Eye (tissue), 1 donor: ENCODE measurements at regions not wholly inside any gene's neighbourhood (a gene's known extent, or its start where the extent isn't known, plus 50 kb on each side); places are given as distances from the start of the nearest gene placed in this dataset.

Experiments
- DNase-seq: peaks from one replicate; pipeline ENCODE4 v3.0.0-alpha.2; 2015

- DNase-seq = no peak
Observed at GRCh38 chr13:47503475-47503874, 497.6 kb downstream of the SUCLA2 start.

GRCh38 chr13:47502166-47502565, 498.9 kb downstream of the SUCLA2 start:
- DNase-seq = peak; percentile 75

GRCh38 chr13:47499358-47500150, 501.5 kb downstream of the SUCLA2 start:
- DNase-seq = no peak

GRCh38 chr13:47484548-47484947, 516.5 kb downstream of the SUCLA2 start:
- no peak for DNase-seq

GRCh38 chr13:47481536-47481935, 519.5 kb downstream of the SUCLA2 start:
- no peak for DNase-seq

GRCh38 chr13:47480951-47481350, 520.1 kb downstream of the SUCLA2 start:
- no peak for DNase-seq

- DNase-seq = no peak
Observed at GRCh38 chr13:47480121-47480520, 521.0 kb downstream of the SUCLA2 start.

- no peak for DNase-seq
Observed at GRCh38 chr13:47478985-47479384, 522.1 kb downstream of the SUCLA2 start.

GRCh38 chr13:47475441-47475948, 525.6 kb downstream of the SUCLA2 start:
- DNase-seq = no peak

GRCh38 chr13:47474839-47475238, 526.2 kb downstream of the SUCLA2 start:
- DNase-seq = no peak

- no peak for DNase-seq
Observed at GRCh38 chr13:47474326-47474725, 526.7 kb downstream of the SUCLA2 start.

- no peak for DNase-seq
Observed at GRCh38 chr13:47472516-47472915, 528.6 kb downstream of the SUCLA2 start.

- no peak for DNase-seq
Observed at GRCh38 chr13:47463726-47464125, 537.3 kb downstream of the SUCLA2 start.

GRCh38 chr13:47463002-47463401, 538.1 kb downstream of the SUCLA2 start:
- DNase-seq = no peak

GRCh38 chr13:47461816-47462215, 539.3 kb downstream of the SUCLA2 start:
- DNase-seq = no peak

GRCh38 chr13:47459512-47459911, 541.6 kb downstream of the SUCLA2 start:
- peak; percentile 4 for DNase-seq

GRCh38 chr13:47457626-47458025, 543.4 kb downstream of the SUCLA2 start:
- no peak for DNase-seq

- DNase-seq = no peak
Observed at GRCh38 chr13:47455626-47456025, 545.4 kb downstream of the SUCLA2 start.

- no peak for DNase-seq
Observed at GRCh38 chr13:47454986-47455385, 546.1 kb downstream of the SUCLA2 start.

- DNase-seq = no peak
Observed at GRCh38 chr13:47437406-47437805, 540.6 kb upstream of the HTR2A start.

- no peak for DNase-seq
Observed at GRCh38 chr13:47433461-47434005, 536.7 kb upstream of the HTR2A start.

- no peak for DNase-seq
Observed at GRCh38 chr13:47426126-47426849, 529.4 kb upstream of the HTR2A start.

GRCh38 chr13:47421525-47421924, 524.7 kb upstream of the HTR2A start:
- DNase-seq = no peak

- no peak for DNase-seq
Observed at GRCh38 chr13:47420568-47420967, 523.7 kb upstream of the HTR2A start.
